ENCODE measurements at regions not wholly inside any gene's neighbourhood (a gene's known extent, or its start where the extent isn't known, plus 50 kb on each side); places are given as distances from the start of the nearest gene placed in this dataset.

- DNase-seq = no peak
Observed at GRCh38 chr7:46559194-46559832, 638.2 kb upstream of the IGFBP3 start.

GRCh38 chr7:46558482-46559193 is 637.6 kb upstream of the IGFBP3 start:
- no peak for DNase-seq

- no peak for DNase-seq
Observed at GRCh38 chr7:46557781-46558180, 636.7 kb upstream of the IGFBP3 start.

GRCh38 chr7:46557295-46557711 is 636.2 kb upstream of the IGFBP3 start:
- no peak for DNase-seq

GRCh38 chr7:46554688-46555422 is 633.8 kb upstream of the IGFBP3 start:
- DNase-seq = no peak

- no peak for DNase-seq
Observed at GRCh38 chr7:46551603-46552002, 630.5 kb upstream of the IGFBP3 start.

GRCh38 chr7:46550864-46551263 is 629.8 kb upstream of the IGFBP3 start:
- no peak for DNase-seq

- DNase-seq = no peak
Observed at GRCh38 chr7:46549892-46550639, 629.0 kb upstream of the IGFBP3 start.

- no peak for DNase-seq
Observed at GRCh38 chr7:46549347-46549746, 628.3 kb upstream of the IGFBP3 start.

- DNase-seq = no peak
Observed at GRCh38 chr7:46547044-46547443, 626.0 kb upstream of the IGFBP3 start.

GRCh38 chr7:46545790-46546189 is 624.7 kb upstream of the IGFBP3 start:
- no peak for DNase-seq

- DNase-seq = no peak
Observed at GRCh38 chr7:46544396-46545008, 623.4 kb upstream of the IGFBP3 start.

GRCh38 chr7:46542076-46542475 is 621.0 kb upstream of the IGFBP3 start:
- DNase-seq = no peak

GRCh38 chr7:46539892-46540483 is 618.9 kb upstream of the IGFBP3 start:
- no peak for DNase-seq

GRCh38 chr7:46537191-46537905 is 616.3 kb upstream of the IGFBP3 start:
- no peak for DNase-seq

- DNase-seq = no peak
Observed at GRCh38 chr7:46534664-46535588, 613.9 kb upstream of the IGFBP3 start.

- no peak for DNase-seq
Observed at GRCh38 chr7:46533946-46534345, 612.9 kb upstream of the IGFBP3 start.

- DNase-seq = no peak
Observed at GRCh38 chr7:46532571-46532970, 611.5 kb upstream of the IGFBP3 start.

GRCh38 chr7:46530081-46530750 is 609.1 kb upstream of the IGFBP3 start:
- no peak for DNase-seq

GRCh38 chr7:46527360-46527759 is 606.3 kb upstream of the IGFBP3 start:
- no peak for DNase-seq

Measured in NCI-H1694 treated with DMSO at 0.1 percent for 48 hours (cell line).